ENCODE measurements at regions not wholly inside any gene's neighbourhood (a gene's known extent, or its start where the extent isn't known, plus 50 kb on each side); places are given as distances from the start of the nearest gene placed in this dataset.

DNA sequence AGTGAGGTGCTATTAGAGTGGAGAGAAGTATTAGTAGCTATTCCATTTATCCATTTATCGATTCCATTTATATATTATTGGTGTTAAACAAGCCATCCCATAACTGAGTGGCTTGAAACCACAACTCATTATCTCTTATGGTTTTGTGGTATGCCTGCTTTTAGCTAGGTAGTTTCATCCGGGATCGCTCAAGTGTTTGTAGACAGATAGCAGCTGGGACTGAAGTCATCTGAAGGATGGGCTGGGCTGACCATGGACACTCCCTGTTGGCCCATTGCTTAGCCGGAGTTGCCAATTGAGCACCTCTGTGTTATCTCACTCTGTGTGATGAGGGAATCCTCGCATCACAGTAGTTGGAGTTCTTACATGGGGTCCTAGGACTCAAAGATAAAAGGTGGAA is 622.5 kb downstream of the PLA2G4A start:
- no peak for DNase-seq

DNA sequence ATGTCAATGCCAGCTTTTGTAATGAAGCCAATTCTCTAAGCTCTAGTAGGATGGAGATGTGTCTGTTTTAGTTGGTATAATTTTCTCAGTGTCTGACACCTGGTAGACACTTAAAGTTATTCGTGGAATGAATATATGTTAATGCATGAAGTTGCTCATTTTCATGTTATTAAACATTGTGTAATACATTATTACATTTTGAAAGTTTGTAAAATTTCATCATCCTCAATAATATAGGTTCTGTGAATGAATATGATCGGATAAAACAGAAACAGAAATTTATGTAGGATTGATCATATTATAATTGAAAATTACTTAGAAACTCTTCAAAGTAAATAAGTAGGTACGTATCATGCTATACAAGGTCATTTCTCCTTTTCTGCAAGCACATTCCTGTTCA is 625.3 kb downstream of the PLA2G4A start:
- DNase-seq = no peak

DNA sequence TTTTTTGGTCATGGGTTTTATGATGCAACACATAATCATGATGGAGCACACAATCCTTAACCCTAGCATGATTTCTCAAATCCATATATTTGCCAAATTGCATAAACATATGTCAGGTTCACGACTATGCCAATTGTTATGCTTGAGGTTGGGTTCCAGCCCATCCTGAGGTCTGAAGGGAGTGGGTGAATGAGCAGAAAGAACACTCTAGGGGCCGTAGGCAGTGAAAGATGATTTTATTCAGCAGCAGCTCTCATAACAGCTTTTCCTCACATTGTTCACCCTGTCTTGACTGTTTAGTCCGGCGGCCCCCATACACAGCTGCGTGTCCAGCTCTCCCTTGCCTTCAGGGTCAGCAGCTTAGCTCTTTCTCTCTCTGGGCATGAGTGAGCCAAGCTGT is 627.7 kb downstream of the PLA2G4A start:
- DNase-seq = no peak

DNA sequence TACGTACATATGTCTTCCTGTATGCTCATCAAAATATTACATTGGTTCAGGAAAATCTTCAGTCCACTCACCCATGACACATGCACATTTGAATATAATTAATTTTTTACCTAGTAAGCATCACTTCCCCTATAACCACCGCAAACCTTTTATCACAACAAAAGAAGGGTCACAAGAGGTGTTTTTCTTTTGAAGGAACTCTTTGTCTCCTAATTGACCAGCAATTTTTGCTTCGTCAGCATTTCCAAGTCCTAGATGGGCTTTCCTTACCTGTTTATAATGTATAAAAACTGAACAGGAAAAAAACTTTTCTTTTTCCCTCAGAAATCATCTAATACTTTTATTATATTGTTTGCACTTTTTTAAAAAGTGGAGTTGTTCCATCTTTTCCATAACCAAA is 631.3 kb downstream of the PLA2G4A start:
- DNase-seq = no peak

DNA sequence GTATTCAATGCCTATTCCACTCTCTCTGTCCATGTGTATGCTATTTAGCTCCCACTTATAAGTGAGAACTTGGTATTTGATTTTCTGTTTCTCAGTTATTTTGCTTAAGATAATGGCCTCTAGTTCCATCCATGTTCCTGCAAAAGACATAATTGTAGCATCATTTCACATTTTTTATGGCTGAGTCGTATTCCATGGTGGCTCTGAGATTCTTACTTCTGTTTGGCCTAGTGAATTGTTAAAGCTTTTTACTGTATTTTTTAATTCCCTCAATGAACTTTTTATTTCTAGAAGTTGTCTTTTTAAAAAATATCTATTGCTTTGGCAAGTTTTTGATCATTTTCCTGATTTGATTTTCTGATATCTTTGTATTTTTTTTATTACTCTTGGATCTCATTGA is 635.6 kb downstream of the PLA2G4A start:
- DNase-seq = no peak

DNA sequence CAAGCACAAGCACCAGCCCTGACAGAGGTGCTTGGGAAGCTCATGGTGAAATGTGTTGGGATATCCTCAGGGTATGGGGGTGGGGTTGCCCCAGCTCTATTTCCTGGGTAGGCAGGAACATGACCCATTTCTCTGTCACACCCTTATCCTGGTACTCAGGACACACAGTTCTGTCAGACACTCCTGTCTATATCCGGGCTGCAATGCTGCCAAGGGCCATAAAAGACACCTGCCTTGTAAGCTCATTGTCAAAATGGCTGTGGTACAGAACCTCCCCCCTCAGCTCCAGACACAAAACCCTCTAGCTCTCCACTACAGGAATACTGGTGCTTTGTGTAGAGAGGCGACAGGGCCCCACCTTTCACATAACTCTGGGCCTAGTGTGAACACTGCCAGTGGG is 636.7 kb downstream of the PLA2G4A start:
- no peak for DNase-seq

DNA sequence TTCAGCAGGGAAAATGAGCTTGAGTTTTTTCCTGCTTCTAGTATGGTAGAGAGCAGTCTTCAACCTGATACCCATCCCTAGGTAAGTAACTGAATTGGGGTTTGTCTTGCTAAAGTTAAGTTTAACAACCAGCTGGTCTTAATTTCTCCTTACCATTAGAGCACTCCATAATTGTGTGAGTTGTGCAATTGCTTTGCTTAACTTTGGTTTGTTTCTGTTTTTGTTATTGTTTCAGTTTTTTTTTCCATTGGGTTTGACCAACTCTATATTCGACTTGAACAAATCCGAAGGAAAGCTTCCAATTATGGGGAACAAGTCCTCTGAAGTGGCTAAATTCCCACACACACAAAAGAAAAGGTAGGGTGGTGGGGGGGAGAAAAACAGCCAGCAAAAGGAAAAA is 641.1 kb downstream of the PLA2G4A start:
- DNase-seq = no peak

DNA sequence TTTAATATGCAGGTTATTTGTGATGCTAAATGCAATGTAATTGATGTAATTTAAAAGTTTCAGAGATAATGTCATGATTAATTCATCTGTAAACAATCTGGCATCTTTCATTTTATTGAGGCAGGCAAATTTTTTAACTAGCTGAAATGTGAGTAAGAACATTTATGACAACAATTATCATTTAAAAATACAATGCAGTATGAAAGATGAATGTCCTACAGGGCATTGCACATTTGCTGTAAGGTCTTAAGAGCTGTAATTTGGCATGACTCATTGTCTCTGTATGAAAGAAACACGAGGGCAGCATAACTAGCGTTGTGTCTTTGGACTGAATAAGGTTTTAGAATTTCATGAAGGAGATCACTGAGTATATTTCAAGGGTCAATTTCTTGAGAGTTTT is 642.8 kb downstream of the PLA2G4A start:
- DNase-seq = no peak

DNA sequence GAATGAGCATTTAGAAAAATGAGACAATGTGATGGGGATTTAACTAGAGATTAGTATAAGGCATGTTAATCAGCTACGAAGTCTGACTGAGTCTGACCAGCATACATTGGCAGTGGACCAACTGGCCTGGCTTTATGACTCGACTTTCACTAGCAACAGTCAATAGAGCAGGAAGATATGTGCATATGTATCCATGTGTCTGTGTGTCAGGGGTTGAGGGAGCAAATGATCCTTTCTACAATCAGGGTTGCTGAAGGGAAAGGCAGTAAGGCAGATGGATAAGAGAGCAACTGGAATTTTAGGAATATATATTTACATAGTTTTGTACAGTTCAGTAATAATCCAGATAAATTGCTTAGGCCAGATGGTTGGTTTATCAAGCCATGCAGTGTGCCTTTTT is 645.6 kb downstream of the PLA2G4A start:
- DNase-seq = no peak

DNA sequence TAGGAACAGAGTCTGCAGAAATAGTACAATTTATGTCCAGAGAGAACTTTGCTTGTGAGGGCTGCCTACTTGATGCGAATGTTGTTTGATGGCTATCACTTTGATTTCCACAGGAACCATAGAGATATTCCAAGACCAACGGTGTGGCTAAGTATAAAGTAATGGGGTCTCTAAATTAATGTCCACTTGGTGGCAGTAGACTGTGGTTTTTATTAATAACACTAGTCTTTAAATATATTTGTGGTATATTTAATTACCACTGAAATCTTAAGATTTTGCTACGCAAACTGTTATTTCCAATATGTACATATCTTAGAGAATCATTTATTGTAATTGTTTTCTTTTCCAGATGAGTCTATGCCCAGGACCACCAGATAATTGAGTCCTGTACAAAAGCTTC is 647.9 kb downstream of the PLA2G4A start:
- no peak for DNase-seq

DNA sequence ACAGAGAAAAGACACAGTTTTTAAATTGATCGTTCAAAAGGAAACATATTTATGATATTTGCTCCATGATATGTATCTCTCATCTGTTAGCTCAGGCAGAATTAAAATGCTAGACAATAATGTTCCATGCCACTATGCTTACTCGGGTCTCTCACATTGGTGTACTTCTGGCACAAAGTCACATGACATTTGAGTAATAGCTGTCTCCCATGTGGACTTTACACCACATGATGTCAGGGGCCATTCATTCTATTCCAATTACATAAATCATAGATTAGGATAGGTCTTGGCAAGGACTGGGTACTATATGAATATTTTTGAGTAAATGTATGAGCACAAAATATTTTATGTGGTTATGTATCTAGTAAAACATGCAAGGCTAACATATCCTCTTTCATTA is 648.4 kb downstream of the PLA2G4A start:
- no peak for DNase-seq

DNA sequence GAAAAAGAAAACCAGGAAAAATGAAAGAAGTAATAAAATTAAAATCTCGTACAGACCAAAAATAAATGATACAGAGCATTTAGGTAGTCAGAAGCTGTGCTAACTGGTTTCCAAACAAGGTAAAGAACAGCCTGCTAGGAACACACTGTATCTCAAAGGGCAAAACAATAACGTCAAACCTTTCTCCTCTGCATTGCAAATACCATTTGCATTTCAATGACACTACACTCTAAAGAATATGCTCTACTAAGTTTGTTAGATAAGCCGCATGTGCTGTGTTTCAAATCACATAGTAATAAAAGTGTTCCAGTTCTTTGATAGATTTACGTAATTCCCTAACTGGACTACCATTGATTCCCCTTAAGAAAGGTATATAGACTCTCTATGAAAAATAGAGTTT is 648.8 kb downstream of the PLA2G4A start:
- DNase-seq = no peak

DNA sequence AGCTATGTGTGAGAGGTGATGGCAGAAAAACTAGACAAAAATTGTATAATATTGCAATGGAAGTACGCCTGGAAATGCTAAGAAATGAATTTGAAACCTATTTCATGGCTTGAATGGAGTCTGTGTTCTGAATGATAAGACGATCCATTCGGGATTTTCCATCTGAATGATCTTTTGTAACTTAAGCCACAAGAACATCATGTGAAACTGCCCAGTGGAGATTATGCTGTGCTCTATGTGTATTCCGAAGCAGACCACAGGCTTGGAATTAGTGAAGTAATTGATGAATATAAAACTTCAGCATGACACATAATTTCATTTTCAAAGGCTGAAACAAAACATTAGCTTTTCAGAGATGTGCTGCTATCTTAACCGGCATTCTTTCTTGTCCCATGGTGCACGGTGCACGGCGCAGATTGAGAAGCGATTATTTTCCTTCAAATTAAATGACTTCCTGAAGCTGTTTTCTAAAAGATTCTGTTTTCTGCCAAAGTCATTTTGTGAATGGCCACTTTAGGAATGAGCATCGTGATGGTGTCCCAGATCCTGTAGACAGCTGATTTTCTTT is 652.9 kb downstream of the PLA2G4A start:
- no peak for DNase-seq

DNA sequence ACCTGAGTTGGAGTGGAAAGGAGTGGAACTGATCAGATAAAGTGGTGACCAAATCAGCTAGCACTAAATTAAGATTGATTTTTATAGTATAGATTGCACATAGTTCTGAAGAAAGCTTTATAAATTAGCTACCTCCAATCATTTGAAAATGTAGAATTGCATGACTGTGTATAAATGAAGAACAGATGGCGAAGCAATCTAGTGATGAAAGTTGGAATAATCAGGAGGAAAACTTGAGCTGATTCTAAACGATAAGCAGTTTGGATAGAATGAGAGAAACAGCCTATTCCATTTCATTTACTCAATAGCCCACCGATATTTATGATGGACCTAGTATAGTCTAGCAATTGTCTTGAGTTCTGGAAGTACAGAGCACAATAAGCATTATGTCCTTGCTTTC is 661.5 kb downstream of the PLA2G4A start:
- no peak for DNase-seq

DNA sequence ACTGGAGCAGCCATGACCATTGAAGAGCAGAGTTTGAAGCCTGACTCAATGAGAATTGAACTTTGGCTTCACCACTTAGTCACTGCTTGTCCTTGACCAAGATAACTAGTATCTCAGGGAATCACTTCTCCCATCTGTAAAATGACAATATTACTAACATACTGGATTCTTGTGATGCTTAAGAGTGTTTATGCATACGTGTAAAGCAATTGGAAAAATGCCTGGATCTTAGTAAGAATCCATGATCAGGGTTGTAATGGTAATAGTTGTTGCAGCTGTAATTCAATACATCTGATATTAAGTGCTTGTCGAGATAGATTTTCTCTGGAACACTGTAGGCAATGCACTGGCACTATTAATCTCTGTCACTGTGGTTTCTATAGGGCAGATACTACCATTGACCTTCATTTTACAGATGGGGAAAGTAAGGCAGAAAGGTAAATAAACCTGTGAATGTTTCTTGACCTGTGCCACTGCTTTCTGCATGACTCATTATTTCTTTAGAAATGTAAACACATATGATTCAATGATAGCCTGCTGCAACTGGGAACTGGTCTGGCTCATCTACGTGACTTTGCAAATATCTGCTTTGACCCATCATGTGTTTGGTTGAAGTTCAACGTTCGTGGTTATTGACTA is 662.5 kb downstream of the PLA2G4A start:
- no peak for DNase-seq

DNA sequence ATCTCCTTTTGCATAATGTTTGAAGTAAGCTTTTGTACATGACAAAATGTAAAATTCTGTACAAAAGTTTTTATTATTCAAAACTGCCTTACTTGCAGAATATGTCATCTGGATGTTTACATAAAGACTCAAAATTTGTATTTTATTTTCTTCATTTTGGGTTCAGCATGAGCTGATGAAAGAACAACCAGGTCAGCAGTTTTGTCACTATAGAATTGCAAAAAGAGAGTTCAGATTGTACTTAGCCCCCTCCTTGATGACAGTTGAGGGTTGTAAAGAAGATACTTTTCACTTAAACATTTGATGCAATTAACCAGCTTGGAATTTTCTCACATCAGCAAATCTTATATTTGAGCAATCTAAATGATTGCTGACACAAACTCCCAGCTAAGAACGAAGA is 669.3 kb downstream of the PLA2G4A start:
- no peak for DNase-seq

DNA sequence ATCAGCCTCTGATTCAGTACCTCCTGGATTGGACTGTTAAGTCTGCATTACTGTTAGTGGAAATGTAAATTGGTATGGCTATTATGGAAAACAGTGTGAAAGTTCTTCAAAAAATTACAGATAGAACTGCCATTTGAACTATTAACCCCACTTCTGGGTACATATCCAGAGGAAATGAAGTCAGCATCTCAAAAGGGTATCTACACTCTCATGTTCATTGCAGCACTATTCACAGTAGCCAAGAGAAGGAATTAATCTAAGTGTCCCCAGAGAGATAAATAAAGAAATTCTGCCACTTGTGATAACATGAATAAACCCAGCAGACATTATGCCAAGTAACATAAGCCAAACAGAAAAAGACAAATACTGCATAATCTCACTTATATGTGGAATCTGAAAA is 676.0 kb downstream of the PLA2G4A start:
- no peak for DNase-seq

DNA sequence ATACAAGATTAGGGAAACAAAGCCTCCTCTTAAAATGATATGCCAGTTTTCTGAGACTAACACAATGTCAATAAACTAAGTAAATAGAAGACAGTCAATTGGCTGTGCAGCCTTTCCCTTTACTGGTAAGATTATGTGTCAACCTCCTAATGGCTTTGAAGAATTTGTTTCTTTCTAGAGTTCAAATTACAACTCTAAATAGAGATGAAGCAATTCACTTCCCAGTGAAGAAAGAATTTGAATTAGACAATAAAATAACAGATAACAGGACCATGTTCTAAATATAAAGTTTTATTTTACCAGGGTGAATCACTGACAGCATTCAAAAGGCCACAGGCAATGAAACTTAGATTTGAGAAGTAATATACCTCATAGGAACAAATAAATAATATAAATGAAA is 680.3 kb downstream of the PLA2G4A start:
- DNase-seq = no peak

DNA sequence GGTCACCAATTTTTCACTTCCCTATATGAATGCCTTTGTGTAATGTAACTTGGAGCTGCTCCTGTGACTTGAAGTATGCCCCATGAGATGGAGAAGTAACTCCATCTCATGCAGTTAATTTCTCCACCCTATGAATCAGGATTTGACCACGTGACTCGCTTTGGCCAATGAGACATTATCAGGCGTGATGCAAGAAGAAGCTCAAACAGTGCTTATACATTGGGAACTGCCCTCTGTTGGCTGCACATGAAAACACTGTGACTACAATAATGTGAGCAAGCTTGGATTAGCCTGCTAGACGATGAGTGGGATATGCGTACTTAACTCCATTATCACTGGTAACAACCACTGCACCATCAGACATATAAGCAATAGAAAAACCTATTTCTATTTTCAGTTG is 684.4 kb downstream of the PLA2G4A start:
- DNase-seq = no peak

DNA sequence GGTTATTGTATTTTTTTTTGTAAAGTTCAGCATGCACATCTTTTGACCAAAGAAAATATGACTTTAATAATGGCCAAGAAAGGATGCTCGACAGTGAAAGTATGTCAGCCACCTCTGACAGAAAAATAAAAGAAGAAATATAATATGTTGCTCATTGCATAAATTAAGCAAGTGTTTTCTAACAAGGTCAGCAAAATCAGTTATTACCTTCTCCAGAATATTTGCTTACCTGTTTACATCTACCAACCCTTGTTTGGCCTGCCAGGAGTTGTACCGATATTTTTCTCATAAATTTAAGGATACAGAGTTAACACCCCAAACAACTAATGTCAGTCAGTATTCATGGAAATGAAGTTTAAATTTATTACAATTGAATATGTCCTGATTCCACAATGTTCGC is 685.4 kb downstream of the PLA2G4A start:
- DNase-seq = no peak

DNA sequence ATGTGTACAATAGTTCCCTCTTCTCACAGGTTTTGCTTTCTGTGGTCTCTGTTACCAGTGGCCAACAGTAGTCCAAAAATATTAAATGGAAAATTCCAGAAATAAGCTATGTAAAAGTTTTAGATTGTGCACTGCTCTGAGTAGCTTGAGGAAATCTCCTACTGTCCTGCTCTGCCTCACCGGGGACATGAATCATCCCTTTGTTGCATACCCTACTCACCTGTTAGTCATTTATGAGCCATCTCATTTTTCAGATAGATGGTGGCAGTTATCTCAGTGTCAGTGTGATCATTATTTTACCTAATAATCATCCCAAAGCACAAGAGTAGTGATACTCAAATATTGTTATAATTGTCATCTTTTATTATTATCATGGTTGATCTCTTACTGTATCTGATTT is 688.1 kb downstream of the PLA2G4A start:
- no peak for DNase-seq

DNA sequence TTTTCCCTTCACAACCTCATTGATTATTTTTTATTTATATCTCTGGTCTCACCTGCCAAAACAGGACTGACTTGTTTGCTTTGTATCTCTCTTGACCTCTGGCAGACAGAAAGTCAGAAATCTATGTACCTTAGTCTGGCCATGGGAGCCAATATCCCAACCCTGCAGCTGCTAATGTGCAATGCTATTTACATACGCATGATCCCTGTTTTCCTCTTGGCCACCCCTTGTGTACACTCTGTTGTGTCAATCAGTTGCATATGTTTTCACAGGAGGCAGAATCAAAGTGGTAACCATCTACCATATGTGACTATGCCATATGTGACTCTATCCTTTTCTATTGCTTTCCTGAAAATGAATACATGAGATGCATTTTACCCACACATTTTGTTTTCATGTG is 688.8 kb downstream of the PLA2G4A start:
- no peak for DNase-seq

DNA sequence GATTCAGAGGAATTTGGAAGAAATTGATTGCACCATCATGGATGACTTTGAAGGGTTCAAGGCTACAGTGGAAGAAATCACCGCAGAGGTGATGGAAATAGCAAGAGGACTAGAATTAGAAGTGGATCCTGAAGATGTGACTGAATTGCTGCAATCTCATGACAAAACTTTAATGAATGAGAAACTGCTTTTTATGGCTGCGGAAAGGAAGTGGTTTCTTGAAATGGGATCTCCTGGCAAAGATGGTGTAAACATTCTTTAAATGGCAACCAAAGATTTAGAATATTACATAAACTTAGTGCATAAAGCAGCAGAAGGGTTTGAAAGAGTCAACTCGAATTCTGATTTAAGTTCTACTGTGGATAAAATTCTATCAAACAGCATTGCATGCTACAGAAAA is 698.6 kb downstream of the PLA2G4A start:
- DNase-seq = no peak

DNA sequence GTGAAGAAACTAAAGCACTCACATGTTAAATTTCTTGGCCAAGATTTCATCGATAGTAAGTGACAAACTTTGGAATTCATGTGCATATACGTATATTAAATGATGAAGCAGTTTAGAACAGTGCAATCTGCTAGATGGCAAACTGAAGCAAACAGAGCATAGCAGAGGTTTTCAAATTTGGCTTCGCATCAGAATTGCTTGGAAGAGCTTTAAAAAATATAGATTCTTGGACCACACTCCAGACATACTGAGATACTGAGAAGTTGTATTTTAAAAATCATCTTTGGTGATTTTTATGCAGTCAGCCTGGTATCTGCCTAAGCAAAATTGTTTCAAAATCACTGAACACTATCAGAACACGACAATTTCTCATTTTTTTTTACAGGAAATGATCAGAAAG is 709.2 kb downstream of the PLA2G4A start:
- DNase-seq = no peak

DNA sequence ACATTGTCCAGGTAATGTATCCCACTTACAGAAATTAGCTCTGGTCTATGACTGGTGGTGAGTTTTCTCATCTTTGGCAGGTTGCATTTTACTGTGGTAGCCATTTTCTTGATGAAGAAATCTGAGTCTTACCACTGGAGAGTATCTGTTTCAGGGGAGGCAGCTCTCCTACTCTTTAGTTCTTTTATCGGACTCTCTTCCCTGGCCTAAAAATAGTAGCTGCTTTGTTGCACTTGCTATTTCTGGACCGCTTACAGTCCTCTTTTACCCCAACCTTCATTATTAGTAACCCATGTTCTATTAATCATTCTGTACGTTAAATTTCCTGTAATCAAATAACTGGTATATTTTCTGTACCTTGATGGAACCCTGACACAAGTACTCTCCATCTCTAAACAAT is 720.8 kb downstream of the PLA2G4A start:
- no peak for DNase-seq

DNA sequence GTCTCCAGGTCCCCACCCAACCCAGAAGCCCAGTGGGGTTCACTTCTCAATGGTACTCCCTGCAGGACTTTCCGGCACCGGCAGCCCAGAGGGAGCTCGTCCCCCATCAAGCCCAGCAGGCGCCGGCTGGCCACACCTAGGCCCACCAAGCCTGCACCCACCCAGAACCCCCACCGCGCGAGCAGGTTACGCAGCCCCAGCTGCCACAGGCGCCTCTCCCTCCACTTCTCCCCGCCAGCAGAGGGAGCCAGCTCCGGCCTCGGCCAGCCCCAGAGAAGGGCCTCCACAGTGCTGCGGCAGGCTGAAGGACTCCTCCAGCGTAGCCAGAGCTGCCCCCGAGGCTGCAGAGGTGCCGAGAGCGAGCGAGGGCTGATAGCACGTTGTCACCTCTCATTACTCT is 722.3 kb downstream of the PLA2G4A start:
- DNase-seq = no peak
